GM21576 (cell line): ENCODE measurements at regions not wholly inside any gene's neighbourhood (a gene's known extent, or its start where the extent isn't known, plus 50 kb on each side); places are given as distances from the start of the nearest gene placed in this dataset.
"Not testable (repeated sequence)": the region's sequence is repeated elsewhere in the genome, so short reads cannot be mapped to it uniquely, and the experiment has no call there.

Experiments used
- ATAC-seq: cut with Tn5 transposase; IDR thresholded peaks from one replicate; pipeline ENCODE4 v1.9.1; 2021; ENCODE audit warnings: mild to moderate bottlenecking, moderate library complexity; ENCODE audit not compliant: unreplicated experiment

- no peak for ATAC-seq
These were observed 261.7 kb upstream of the GNPDA2 start for GRCh38 chr4:44988011-44988410.

GRCh38 chr4:44985938-44986337, 259.6 kb upstream of the GNPDA2 start:
- ATAC-seq: no peak

- ATAC-seq: no peak
These were observed 258.8 kb upstream of the GNPDA2 start for GRCh38 chr4:44985152-44985551.

GRCh38 chr4:44984083-44984482, 257.7 kb upstream of the GNPDA2 start:
- ATAC-seq: no peak

GRCh38 chr4:44983083-44983482, 256.7 kb upstream of the GNPDA2 start:
- no peak for ATAC-seq

GRCh38 chr4:44978020-44978419, 251.7 kb upstream of the GNPDA2 start:
- ATAC-seq: no peak

GRCh38 chr4:44965435-44966095, 239.2 kb upstream of the GNPDA2 start:
- ATAC-seq: no peak

GRCh38 chr4:44964086-44964485, 237.7 kb upstream of the GNPDA2 start:
- not testable (repeated sequence) for ATAC-seq

GRCh38 chr4:44961001-44961755, 234.8 kb upstream of the GNPDA2 start:
- no peak for ATAC-seq

- ATAC-seq: no peak
These were observed 205.4 kb upstream of the GNPDA2 start for GRCh38 chr4:44931720-44932119.

- no peak for ATAC-seq
These were observed 202.4 kb upstream of the GNPDA2 start for GRCh38 chr4:44928785-44929184.

GRCh38 chr4:44927399-44928380, 201.3 kb upstream of the GNPDA2 start:
- ATAC-seq: no peak

- ATAC-seq: no peak
These were observed 190.1 kb upstream of the GNPDA2 start for GRCh38 chr4:44916411-44916810.

- no peak for ATAC-seq
These were observed 188.4 kb upstream of the GNPDA2 start for GRCh38 chr4:44914748-44915147.

- no peak for ATAC-seq
These were observed 187.9 kb upstream of the GNPDA2 start for GRCh38 chr4:44914223-44914622.

GRCh38 chr4:44912980-44913379, 186.6 kb upstream of the GNPDA2 start:
- ATAC-seq: no peak

GRCh38 chr4:44908565-44908964, 182.2 kb upstream of the GNPDA2 start:
- no peak for ATAC-seq

- no peak for ATAC-seq
These were observed 145.9 kb upstream of the GNPDA2 start for GRCh38 chr4:44872246-44872645.

GRCh38 chr4:44871133-44871532, 144.8 kb upstream of the GNPDA2 start:
- ATAC-seq: no peak

- no peak for ATAC-seq
These were observed 143.6 kb upstream of the GNPDA2 start for GRCh38 chr4:44869985-44870384.

GRCh38 chr4:44869222-44869882, 143.0 kb upstream of the GNPDA2 start:
- no peak for ATAC-seq
